ENCODE measurements at regions not wholly inside any gene's neighbourhood (a gene's known extent, or its start where the extent isn't known, plus 50 kb on each side); places are given as distances from the start of the nearest gene placed in this dataset.

DNA sequence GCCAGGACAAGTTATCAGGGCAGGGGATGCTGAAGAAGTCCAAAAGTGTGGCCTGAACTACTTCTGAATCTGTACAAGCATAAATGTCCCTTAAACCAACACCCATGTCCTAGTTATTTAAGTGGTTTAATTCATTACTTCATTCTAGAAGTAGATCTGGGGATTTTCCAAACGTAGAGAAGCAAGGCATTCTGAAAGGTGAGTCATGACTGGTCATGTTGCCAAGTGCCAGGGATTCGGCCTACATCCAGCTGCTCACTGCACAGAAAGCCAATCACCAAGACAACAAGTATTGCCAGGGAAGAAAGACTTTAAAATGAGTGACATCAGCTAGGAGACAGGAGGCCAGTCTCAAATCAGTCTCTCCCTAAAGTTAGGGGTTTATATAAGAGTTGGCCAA, 396.6 kb downstream of the GABRB3 start:
- CTCF ChIA-PET = no interaction called here
- H2AFZ ChIP-seq (ENCODE audit: low read depth, low read length, poor library complexity, severe bottlenecking) = no peak overlapping the region
- no peaks in the 10 kb centered on the region for H4K20me1 ChIP-seq (ENCODE audit: insufficient read depth)
- no peaks in the 10 kb centered on the region for H3K27me3 ChIP-seq (ENCODE audit: insufficient read depth, low read length)
- H3K4me1 ChIP-seq (ENCODE audit: control insufficient read depth in 1 of 2, insufficient read depth in 2 of 2, low read length in 2 of 2) = no peaks in the 10 kb centered on the region
- ATAC-seq = no peak
- no peak overlapping the region for H3K4me3 ChIP-seq (replicated peaks in 1 of 2; ENCODE audit: low read depth in 1 of 2, low read length in 2 of 2)
- no peaks in the 10 kb centered on the region for H3K79me2 ChIP-seq (ENCODE audit: insufficient read depth, low read length)
- POLR2A ChIA-PET = no interaction called here
- no peaks in the 10 kb centered on the region for H3K36me3 ChIP-seq (ENCODE audit: control insufficient read depth in 1 of 2, insufficient read depth in 2 of 2, low read length in 2 of 2)
- H3K9me2 ChIP-seq (ENCODE audit: insufficient read depth) = no peaks in the 10 kb centered on the region
- no peak for DNase-seq (ENCODE audit: low read depth, low spot score)
- H3K9ac ChIP-seq (ENCODE audit: low read length) = no peak overlapping the region
- TF ChIP-seq EGR1 (IDR thresholded peaks at IDR 0.05; ENCODE audit: low read depth) = no peak
- TF ChIP-seq ZBTB33 (IDR thresholded peaks at IDR 0.05; ENCODE audit: extremely low read depth, insufficient replicate concordance, low read length) = no peak
- TF ChIP-seq SIN3A (IDR thresholded peaks at IDR 0.05; ENCODE audit: low read depth) = no peak
- TF ChIP-seq FOSL1 (IDR thresholded peaks at IDR 0.05; ENCODE audit: low read depth) = no peak
- no peak for TF ChIP-seq JUND (IDR thresholded peaks at IDR 0.05)
- TF ChIP-seq, protein P1, sequence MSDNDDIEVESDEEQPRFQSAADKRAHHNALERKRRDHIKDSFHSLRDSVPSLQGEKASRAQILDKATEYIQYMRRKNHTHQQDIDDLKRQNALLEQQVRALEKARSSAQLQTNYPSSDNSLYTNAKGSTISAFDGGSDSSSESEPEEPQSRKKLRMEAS (IDR thresholded peaks at IDR 0.05) = no peak
- no peak for TF ChIP-seq ATF3 (IDR thresholded peaks at IDR 0.05)
- no peak for TF ChIP-seq CBX3 (IDR thresholded peaks at IDR 0.05; ENCODE audit: low read depth)
- no peak overlapping the region for H3K4me2 ChIP-seq (ENCODE audit: low read length)
- intact Hi-C loops (cut with micrococcal nuclease) = no loop called here
- no peak overlapping the region for H3K27ac ChIP-seq (ENCODE audit: low read depth, low read length)
- RAD21 ChIA-PET (ENCODE audit: low non-redundant PET in 1 of 2, low total read pairs in 2 of 2, uncharacterized antibody in 2 of 2, unreplicated experiment in 2 of 2) = no interaction called here
- H3K9me3 ChIP-seq (ENCODE audit: control insufficient read depth in 1 of 2, insufficient read depth in 1 of 2, low read depth in 1 of 2, low read length in 2 of 2) = peaks cover 23 to 38% of the 10 kb centered on the region in 2 experiments; a peak in 2 of 4 replicates
- no TSS peak for BruUV-seq (replicated peaks)

DNA sequence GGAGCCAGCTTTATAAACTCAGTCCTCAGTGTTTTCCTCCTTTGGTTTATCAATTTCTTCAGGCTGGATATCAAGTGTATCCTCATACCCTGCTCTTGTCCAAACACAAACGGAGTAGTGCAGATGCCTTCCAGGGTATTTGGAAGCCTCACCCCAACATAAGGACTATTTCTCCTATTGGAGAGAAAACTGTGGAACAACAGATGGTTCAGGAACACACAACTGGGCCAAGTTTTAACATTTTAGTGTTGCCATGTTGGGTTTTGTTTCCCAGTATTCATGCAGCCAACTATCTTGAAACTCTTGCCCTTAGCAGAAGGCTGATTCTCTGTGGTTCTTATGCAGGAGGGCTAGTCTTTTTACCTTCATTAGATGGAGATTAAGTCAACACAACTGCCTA, 398.1 kb downstream of the GABRB3 start:
- no peak overlapping the region for H3K27ac ChIP-seq (ENCODE audit: low read depth, low read length)
- no peak overlapping the region for H3K9ac ChIP-seq (ENCODE audit: low read length)
- H3K4me2 ChIP-seq (ENCODE audit: low read length) = no peak overlapping the region
- intact Hi-C loops (cut with micrococcal nuclease) = no loop called here
- RAD21 ChIA-PET (ENCODE audit: low non-redundant PET in 1 of 2, low total read pairs in 2 of 2, uncharacterized antibody in 2 of 2, unreplicated experiment in 2 of 2) = no interaction called here
- H4K20me1 ChIP-seq (ENCODE audit: insufficient read depth) = no peaks in the 10 kb centered on the region
- DNase-seq (ENCODE audit: low read depth, low spot score) (no peak), ATAC-seq (no peak)
- no peak overlapping the region for H2AFZ ChIP-seq (ENCODE audit: low read depth, low read length, poor library complexity, severe bottlenecking)
- H3K36me3 ChIP-seq (ENCODE audit: control insufficient read depth in 1 of 2, insufficient read depth in 2 of 2, low read length in 2 of 2) = no peaks in the 10 kb centered on the region
- no peaks in the 10 kb centered on the region for H3K4me1 ChIP-seq (ENCODE audit: control insufficient read depth in 1 of 2, insufficient read depth in 2 of 2, low read length in 2 of 2)
- no peaks in the 10 kb centered on the region for H3K27me3 ChIP-seq (ENCODE audit: insufficient read depth, low read length)
- H3K9me2 ChIP-seq (ENCODE audit: insufficient read depth) = no peaks in the 10 kb centered on the region
- CTCF ChIA-PET = no interaction called here
- peaks cover 20 to 40% of the 10 kb centered on the region in 2 experiments; a peak in 2 of 4 replicates for H3K9me3 ChIP-seq (ENCODE audit: control insufficient read depth in 1 of 2, insufficient read depth in 1 of 2, low read depth in 1 of 2, low read length in 2 of 2)
- no TSS peak for BruUV-seq (replicated peaks)
- POLR2A ChIA-PET = no interaction called here
- no peaks in the 10 kb centered on the region for H3K79me2 ChIP-seq (ENCODE audit: insufficient read depth, low read length)
- no peak overlapping the region for H3K4me3 ChIP-seq (replicated peaks in 1 of 2; ENCODE audit: low read depth in 1 of 2, low read length in 2 of 2)
- no peak for TF ChIP-seq RAD21 (IDR thresholded peaks at IDR 0.05; ENCODE audit: low read depth)
- TF ChIP-seq ZFX (IDR thresholded peaks at IDR 0.05) = no peak
- no peak for TF ChIP-seq ELF1 (IDR thresholded peaks at IDR 0.05; ENCODE audit: borderline replicate concordance, low read depth)
- TF ChIP-seq REST (IDR thresholded peaks at IDR 0.05; ENCODE audit: low read depth) = no peak
- TF ChIP-seq SIN3A (IDR thresholded peaks at IDR 0.05; ENCODE audit: low read depth) = no peak
- no peak for TF ChIP-seq EGR1 (IDR thresholded peaks at IDR 0.05; ENCODE audit: low read depth)
- TF ChIP-seq CBX3 (IDR thresholded peaks at IDR 0.05; ENCODE audit: low read depth) = no peak
- TF ChIP-seq CTCF (IDR thresholded peaks at IDR 0.05 in 2 of 3, conservative IDR thresholded peaks at IDR 0.05 in 1 of 3; ENCODE audit: borderline replicate concordance in 1 of 3, insufficient read depth in 1 of 3, low read depth in 2 of 3, low read length in 2 of 3) = no peak
- TF ChIP-seq EZH2 (IDR thresholded peaks at IDR 0.05) = no peak
